Body of pancreas (tissue), 4 donors: ENCODE measurements at regions not wholly inside any gene's neighbourhood (a gene's known extent, or its start where the extent isn't known, plus 50 kb on each side); places are given as distances from the start of the nearest gene placed in this dataset.

Experiments used
- POLR2A ChIP-seq, 3 donors: fragments of 450-650 bp; IDR thresholded peaks; one replicate each; pipeline ENCODE4 v1.6.1; 2016; ENCODE audit warnings: antibody characterized with exemption in 3 of 3, mild to moderate bottlenecking in 2 of 3
- TF ChIP-seq, protein P1 (sequence below), 7 experiments: fragments of 450-650 bp in 4 of 7; fragments of 200-600 bp in 3 of 7; sonication (generic) in 3 of 7; IDR thresholded peaks; one replicate each; pipeline ENCODE4 v1.5.1; 2016 to 2019; ENCODE audit warnings: antibody characterized with exemption in 7 of 7

GRCh38 chr5:91468651-91469422, 85.7 kb upstream of the ARRDC3 start:
- TF ChIP-seq POLR2A (IDR thresholded peaks at IDR 0.05) = no peak
- TF ChIP-seq, protein P1, sequence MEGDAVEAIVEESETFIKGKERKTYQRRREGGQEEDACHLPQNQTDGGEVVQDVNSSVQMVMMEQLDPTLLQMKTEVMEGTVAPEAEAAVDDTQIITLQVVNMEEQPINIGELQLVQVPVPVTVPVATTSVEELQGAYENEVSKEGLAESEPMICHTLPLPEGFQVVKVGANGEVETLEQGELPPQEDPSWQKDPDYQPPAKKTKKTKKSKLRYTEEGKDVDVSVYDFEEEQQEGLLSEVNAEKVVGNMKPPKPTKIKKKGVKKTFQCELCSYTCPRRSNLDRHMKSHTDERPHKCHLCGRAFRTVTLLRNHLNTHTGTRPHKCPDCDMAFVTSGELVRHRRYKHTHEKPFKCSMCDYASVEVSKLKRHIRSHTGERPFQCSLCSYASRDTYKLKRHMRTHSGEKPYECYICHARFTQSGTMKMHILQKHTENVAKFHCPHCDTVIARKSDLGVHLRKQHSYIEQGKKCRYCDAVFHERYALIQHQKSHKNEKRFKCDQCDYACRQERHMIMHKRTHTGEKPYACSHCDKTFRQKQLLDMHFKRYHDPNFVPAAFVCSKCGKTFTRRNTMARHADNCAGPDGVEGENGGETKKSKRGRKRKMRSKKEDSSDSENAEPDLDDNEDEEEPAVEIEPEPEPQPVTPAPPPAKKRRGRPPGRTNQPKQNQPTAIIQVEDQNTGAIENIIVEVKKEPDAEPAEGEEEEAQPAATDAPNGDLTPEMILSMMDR (IDR thresholded peaks at IDR 0.05) = no peak
